Tibial nerve (tissue), 4 donors: ENCODE measurements at regions not wholly inside any gene's neighbourhood (a gene's known extent, or its start where the extent isn't known, plus 50 kb on each side); places are given as distances from the start of the nearest gene placed in this dataset.

Experiments used
- EP300 ChIP-seq, 2 donors: sonication (generic); formaldehyde crosslinking; IDR thresholded peaks; one replicate each; pipeline ENCODE4 v1.6.1; 2017; ENCODE audit warnings: antibody characterized with exemption in 2 of 2, mild to moderate bottlenecking in 1 of 2
- POLR2A ChIP-seq, 2 donors: fragments of 450-650 bp; IDR thresholded peaks; one replicate each; pipeline ENCODE4 v1.6.1; 2017; ENCODE audit warnings: antibody characterized with exemption in 2 of 2, mild to moderate bottlenecking in 2 of 2, moderate library complexity in 2 of 2
- TF ChIP-seq, protein P1 (sequence below), 5 experiments: fragments of 200-600 bp in 3 of 5; fragments of 450-650 bp in 2 of 5; sonication (generic) in 3 of 5; IDR thresholded peaks; one replicate each; pipeline ENCODE4 v1.5.1; 2016 to 2019; ENCODE audit warnings: antibody characterized with exemption in 5 of 5, mild to moderate bottlenecking in 3 of 5, moderate library complexity in 2 of 5

DNA sequence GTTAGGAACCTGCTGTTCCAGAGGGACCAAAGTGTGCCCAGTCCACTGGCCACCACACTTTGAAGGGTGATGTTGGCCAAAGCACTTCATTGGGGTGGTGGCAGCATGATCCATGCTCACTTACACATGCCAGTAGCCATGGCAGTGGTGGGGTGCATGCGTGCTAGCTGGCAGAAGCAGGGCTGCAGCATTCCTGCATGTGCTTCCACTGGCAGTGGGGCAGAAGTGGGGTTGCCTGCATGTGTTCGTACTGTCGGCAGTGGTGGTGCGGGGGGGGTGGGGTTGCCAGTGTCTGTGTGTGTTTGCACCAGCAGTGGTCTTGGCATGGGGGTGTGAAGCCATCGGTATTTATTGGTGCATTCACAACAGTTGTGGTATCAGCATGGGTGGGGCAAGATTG, 260.3 kb upstream of the ANKH start:
- TF ChIP-seq POLR2A (IDR thresholded peaks at IDR 0.05) (no peak), EP300 (IDR thresholded peaks at IDR 0.05) (no peak)
- TF ChIP-seq, protein P1, sequence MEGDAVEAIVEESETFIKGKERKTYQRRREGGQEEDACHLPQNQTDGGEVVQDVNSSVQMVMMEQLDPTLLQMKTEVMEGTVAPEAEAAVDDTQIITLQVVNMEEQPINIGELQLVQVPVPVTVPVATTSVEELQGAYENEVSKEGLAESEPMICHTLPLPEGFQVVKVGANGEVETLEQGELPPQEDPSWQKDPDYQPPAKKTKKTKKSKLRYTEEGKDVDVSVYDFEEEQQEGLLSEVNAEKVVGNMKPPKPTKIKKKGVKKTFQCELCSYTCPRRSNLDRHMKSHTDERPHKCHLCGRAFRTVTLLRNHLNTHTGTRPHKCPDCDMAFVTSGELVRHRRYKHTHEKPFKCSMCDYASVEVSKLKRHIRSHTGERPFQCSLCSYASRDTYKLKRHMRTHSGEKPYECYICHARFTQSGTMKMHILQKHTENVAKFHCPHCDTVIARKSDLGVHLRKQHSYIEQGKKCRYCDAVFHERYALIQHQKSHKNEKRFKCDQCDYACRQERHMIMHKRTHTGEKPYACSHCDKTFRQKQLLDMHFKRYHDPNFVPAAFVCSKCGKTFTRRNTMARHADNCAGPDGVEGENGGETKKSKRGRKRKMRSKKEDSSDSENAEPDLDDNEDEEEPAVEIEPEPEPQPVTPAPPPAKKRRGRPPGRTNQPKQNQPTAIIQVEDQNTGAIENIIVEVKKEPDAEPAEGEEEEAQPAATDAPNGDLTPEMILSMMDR (IDR thresholded peaks at IDR 0.05) = no peak
